HCT116 (cell line): ENCODE measurements at regions not wholly inside any gene's neighbourhood (a gene's known extent, or its start where the extent isn't known, plus 50 kb on each side); places are given as distances from the start of the nearest gene placed in this dataset.

Experiments
- ATAC-seq: fragments of 200-7000 bp; cut with Tn5 transposase; 2 replicates; pipeline ENCODE4 v1.9.1; 2020; ENCODE audit warnings: mild to moderate bottlenecking, moderate library complexity
- BruUV-seq: library from RNA; stranded (reverse); fragments of 400-500 nt; replicated peaks from 2 replicates; lab custom pipeline; 2021; lab: Mats Ljungman, UMichigan
- CTCF ChIA-PET: fragments of 300-600 bp; sonication (Branson Sonifier 250); formaldehyde crosslinking; loops from one replicate; lab custom pipeline; 2021; ENCODE audit warnings: antibody characterized with exemption; lab: Charles Lee
- POLR2A ChIA-PET: fragments of 300-600, 350-600 bp; sonication (Branson Sonifier 250); formaldehyde crosslinking; loops from one replicate; lab custom pipeline; 2021; ENCODE audit warnings: antibody characterized with exemption; lab: Charles Lee
- RAD21 ChIA-PET, 2 experiments: fragments of 300-600 bp; sonication (Branson Sonifier 250); formaldehyde crosslinking; loops; one replicate each; lab custom pipeline; 2023; ENCODE audit warnings: low total read pairs in 2 of 2; ENCODE audit not compliant: uncharacterized antibody in 2 of 2, unreplicated experiment in 2 of 2, low non-redundant PET in 1 of 2; lab: Charles Lee
- DNase-seq: peaks from one replicate; pipeline ENCODE4 v3.0.0-alpha.2; 2010; ENCODE audit warnings: low read depth, low spot score
- H2AFZ ChIP-seq: fragments of 200-600 bp; shearing (Covaris generic), sonication (generic); 2 replicates; pipeline ENCODE4 v1.6.1; 2017; ENCODE audit warnings: low read depth, mixed run types, mixed read lengths, antibody characterized with exemption, low read length; ENCODE audit not compliant: poor library complexity, severe bottlenecking
- H3K27ac ChIP-seq: 2 replicates; pipeline ENCODE4 v1.5.1; 2012; ENCODE audit warnings: low read depth, low read length
- H3K27me3 ChIP-seq: fragments of 200-600 bp; sonication (generic); 2 replicates; pipeline ENCODE4 v1.6.1; 2016; ENCODE audit warnings: mixed run types, low read length, mixed read lengths; ENCODE audit not compliant: insufficient read depth
- H3K36me3 ChIP-seq, 2 experiments: fragments of 200-500 bp in 1 of 2; fragments of 200-600 bp in 1 of 2; sonication (Bioruptor generic) in 1 of 2; sonication (generic) in 1 of 2; 2 replicates each; pipeline versions ENCODE4 v1.5.1 to v1.6.1; 2014 to 2016; ENCODE audit warnings: low read length in 2 of 2, inconsistent platforms in 1 of 2, mixed read lengths in 1 of 2, mixed run types in 1 of 2; ENCODE audit not compliant: insufficient read depth in 2 of 2, control insufficient read depth in 1 of 2
- H3K4me1 ChIP-seq, 2 experiments: fragments of 200-600 bp in 1 of 2; sonication (generic) in 1 of 2; 2 replicates each; pipeline versions ENCODE4 v1.5.1 to v1.6.1; 2012 to 2017; ENCODE audit warnings: low read length in 2 of 2, inconsistent platforms in 1 of 2, mild to moderate bottlenecking in 1 of 2, mixed read lengths in 1 of 2, mixed run types in 1 of 2, moderate library complexity in 1 of 2; ENCODE audit not compliant: insufficient read depth in 2 of 2, control insufficient read depth in 1 of 2
- H3K4me2 ChIP-seq: fragments of 200-600 bp; sonication (generic); 2 replicates; pipeline ENCODE4 v1.6.1; 2017; ENCODE audit warnings: mixed run types, low read length, mixed read lengths
- H3K4me3 ChIP-seq, 2 experiments: fragments of 200-600 bp in 1 of 2; sonication (generic) in 1 of 2; replicated peaks in 1 of 2; 2 replicates each; pipeline ENCODE4 v1.5.1; 2011 to 2016; ENCODE audit warnings: low read length in 2 of 2, control low read depth in 1 of 2, low read depth in 1 of 2, mild to moderate bottlenecking in 1 of 2, mixed read lengths in 1 of 2, mixed run types in 1 of 2
- H3K79me2 ChIP-seq: fragments of 200-600 bp; sonication (generic); 2 replicates; pipeline ENCODE4 v1.6.1; 2017; ENCODE audit warnings: mild to moderate bottlenecking, mixed run types, low read length, moderate library complexity, mixed read lengths; ENCODE audit not compliant: insufficient read depth
- H3K9ac ChIP-seq: fragments of 200-600 bp; sonication (generic); 2 replicates; pipeline ENCODE4 v1.6.1; 2016; ENCODE audit warnings: low read length, mixed read lengths
- H3K9me2 ChIP-seq: fragments of 200-600 bp; sonication (generic), shearing (Covaris generic); 2 replicates; pipeline ENCODE4 v1.6.1; 2017; ENCODE audit warnings: mixed run types, mild to moderate bottlenecking, moderate library complexity; ENCODE audit not compliant: insufficient read depth
- H3K9me3 ChIP-seq, 2 experiments: fragments of 200-500 bp in 1 of 2; fragments of 200-600 bp in 1 of 2; sonication (Bioruptor generic) in 1 of 2; sonication (generic) in 1 of 2; 2 replicates each; pipeline ENCODE4 v1.6.1; 2014 to 2017; ENCODE audit warnings: low read length in 2 of 2, mixed read lengths in 2 of 2, inconsistent platforms in 1 of 2, low read depth in 1 of 2, mild to moderate bottlenecking in 1 of 2, mixed run types in 1 of 2, moderate library complexity in 1 of 2; ENCODE audit not compliant: control insufficient read depth in 1 of 2, insufficient read depth in 1 of 2
- H4K20me1 ChIP-seq: fragments of 200-600 bp; sonication (generic), shearing (Covaris generic); 2 replicates; pipeline ENCODE4 v1.6.1; 2017; ENCODE audit warnings: mixed run types, mild to moderate bottlenecking, moderate library complexity; ENCODE audit not compliant: insufficient read depth
- CBX3 ChIP-seq: IDR thresholded peaks from 2 replicates; pipeline ENCODE4 v1.6.1; 2012; ENCODE audit warnings: low read depth
- CEBPB ChIP-seq: IDR thresholded peaks from 2 replicates; pipeline ENCODE4 v1.6.1; 2012; ENCODE audit warnings: low read depth
- EGR1 ChIP-seq: IDR thresholded peaks from 2 replicates; pipeline ENCODE4 v1.6.1; 2012; ENCODE audit warnings: low read depth
- EZH2 ChIP-seq: fragments of 200-600 bp; sonication (generic); IDR thresholded peaks from 2 replicates; pipeline ENCODE4 v1.6.1; 2017; ENCODE audit warnings: antibody characterized with exemption, mixed run types
- EZH2phosphoT487 ChIP-seq: fragments of 200-600 bp; IDR thresholded peaks from 2 replicates; pipeline ENCODE4 v1.6.1; 2018; ENCODE audit warnings: antibody characterized with exemption, borderline replicate concordance
- FOSL1 ChIP-seq: IDR thresholded peaks from 2 replicates; pipeline ENCODE4 v1.6.1; 2012; ENCODE audit warnings: low read depth
- JUND ChIP-seq: IDR thresholded peaks from 2 replicates; pipeline ENCODE4 v1.6.1; 2012
- POLR2A ChIP-seq: IDR thresholded peaks from 2 replicates; pipeline ENCODE4 v1.7.0; 2011; ENCODE audit warnings: borderline replicate concordance; ENCODE audit not compliant: insufficient read depth, insufficient read length; ENCODE audit errors: extremely low read depth
- POLR2AphosphoS5 ChIP-seq: IDR thresholded peaks from 2 replicates; pipeline ENCODE4 v1.6.1; 2011; ENCODE audit warnings: mild to moderate bottlenecking, low read depth, low read length, moderate library complexity
- RAD21 ChIP-seq: IDR thresholded peaks from 2 replicates; pipeline ENCODE4 v1.6.1; 2012; ENCODE audit warnings: low read depth, mild to moderate bottlenecking
- SIN3A ChIP-seq: IDR thresholded peaks from 2 replicates; pipeline ENCODE4 v1.6.1; 2012; ENCODE audit warnings: low read depth
- SP1 ChIP-seq: IDR thresholded peaks from 2 replicates; pipeline ENCODE4 v1.6.1; 2012; ENCODE audit warnings: low read depth
- YY1 ChIP-seq: IDR thresholded peaks from 2 replicates; pipeline ENCODE4 v1.6.1; 2011; ENCODE audit warnings: low read length, low read depth, moderate library complexity, mild to moderate bottlenecking; ENCODE audit not compliant: insufficient replicate concordance; ENCODE audit errors: extremely low read depth
- ZFX ChIP-seq: fragments of 450-650 bp; IDR thresholded peaks from 2 replicates; pipeline ENCODE4 v1.6.1; 2017
- ZNF274 ChIP-seq: fragments of 200-500 bp; sonication (Bioruptor generic); IDR thresholded peaks from 2 replicates; pipeline ENCODE4 v1.6.1; 2014; ENCODE audit warnings: mild to moderate bottlenecking, low read depth, low read length, inconsistent platforms
- intact Hi-C: fragments of 100-400 bp; cut with micrococcal nuclease; formaldehyde crosslinking; loops from 2 replicates; pipeline ENCODE4 v1.10.0; 2022
- TF ChIP-seq, protein P1 (sequence below), 3 experiments: fragments of 200-600 bp in 1 of 3; sonication (generic) in 1 of 3; IDR thresholded peaks in 2 of 3; conservative IDR thresholded peaks in 1 of 3; 2 replicates each; pipeline ENCODE4 v1.5.1; 2012 to 2017; ENCODE audit warnings: low read depth in 2 of 3, low read length in 2 of 3, antibody characterized with exemption in 1 of 3, borderline replicate concordance in 1 of 3, control low read depth in 1 of 3, mild to moderate bottlenecking in 1 of 3, mixed read lengths in 1 of 3, mixed run types in 1 of 3, moderate library complexity in 1 of 3; ENCODE audit not compliant: insufficient read depth in 1 of 3
- TF ChIP-seq, protein P2 (sequence below): IDR thresholded peaks from 2 replicates; pipeline ENCODE4 v1.6.1; 2012
- TF ChIP-seq, protein P3 (sequence below): IDR thresholded peaks from 2 replicates; pipeline ENCODE4 v1.6.1; 2012; ENCODE audit warnings: low read depth

GRCh38 chr10:62548686-62549085, 174.5 kb downstream of the ZNF365 start:
- Histone ChIP-seq H3K27me3 (no peaks in the 10 kb centered on the region), H3K79me2 (no peaks in the 10 kb centered on the region), H4K20me1 (no peaks in the 10 kb centered on the region), H3K4me2 (no peak overlapping the region), H3K9me2 (no peaks in the 10 kb centered on the region), H3K4me3 (no peak overlapping the region), H3K36me3 (no peaks in the 10 kb centered on the region), H2AFZ (no peak overlapping the region), H3K9ac (no peak overlapping the region), H3K27ac (no peak overlapping the region), H3K4me1 (no peaks in the 10 kb centered on the region), H3K9me3 (no peaks in the 10 kb centered on the region)
- DNase-seq = no peak
- no peak for ATAC-seq
- TF ChIP-seq CBX3 (no peak), YY1 (no peak), POLR2A (no peak), ZNF274 (no peak)
- intact Hi-C loops = no loop called here
- ChIA-PET RAD21 (no interaction called here), POLR2A (no interaction called here), CTCF (no interaction called here)
- BruUV-seq = no TSS peak

- no TSS peak for BruUV-seq
- H4K20me1 ChIP-seq = no peaks in the 10 kb centered on the region
- RAD21 ChIA-PET = no interaction called here
- TF ChIP-seq POLR2A (no peak), EZH2phosphoT487 (no peak), CBX3 (no peak), RAD21 (no peak), EZH2 (no peak), POLR2AphosphoS5 (no peak), CEBPB (no peak), FOSL1 (no peak), EGR1 (no peak), SIN3A (no peak), SP1 (no peak), ZFX (no peak), JUND (no peak), ZNF274 (no peak)
- TF ChIP-seq, protein P1, sequence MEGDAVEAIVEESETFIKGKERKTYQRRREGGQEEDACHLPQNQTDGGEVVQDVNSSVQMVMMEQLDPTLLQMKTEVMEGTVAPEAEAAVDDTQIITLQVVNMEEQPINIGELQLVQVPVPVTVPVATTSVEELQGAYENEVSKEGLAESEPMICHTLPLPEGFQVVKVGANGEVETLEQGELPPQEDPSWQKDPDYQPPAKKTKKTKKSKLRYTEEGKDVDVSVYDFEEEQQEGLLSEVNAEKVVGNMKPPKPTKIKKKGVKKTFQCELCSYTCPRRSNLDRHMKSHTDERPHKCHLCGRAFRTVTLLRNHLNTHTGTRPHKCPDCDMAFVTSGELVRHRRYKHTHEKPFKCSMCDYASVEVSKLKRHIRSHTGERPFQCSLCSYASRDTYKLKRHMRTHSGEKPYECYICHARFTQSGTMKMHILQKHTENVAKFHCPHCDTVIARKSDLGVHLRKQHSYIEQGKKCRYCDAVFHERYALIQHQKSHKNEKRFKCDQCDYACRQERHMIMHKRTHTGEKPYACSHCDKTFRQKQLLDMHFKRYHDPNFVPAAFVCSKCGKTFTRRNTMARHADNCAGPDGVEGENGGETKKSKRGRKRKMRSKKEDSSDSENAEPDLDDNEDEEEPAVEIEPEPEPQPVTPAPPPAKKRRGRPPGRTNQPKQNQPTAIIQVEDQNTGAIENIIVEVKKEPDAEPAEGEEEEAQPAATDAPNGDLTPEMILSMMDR (IDR thresholded peaks at IDR 0.05 in 2 of 3, conservative IDR thresholded peaks at IDR 0.05 in 1 of 3; ENCODE audit: borderline replicate concordance in 1 of 3, insufficient read depth in 1 of 3, low read depth in 2 of 3, low read length in 2 of 3) = no peak
- TF ChIP-seq, protein P2, sequence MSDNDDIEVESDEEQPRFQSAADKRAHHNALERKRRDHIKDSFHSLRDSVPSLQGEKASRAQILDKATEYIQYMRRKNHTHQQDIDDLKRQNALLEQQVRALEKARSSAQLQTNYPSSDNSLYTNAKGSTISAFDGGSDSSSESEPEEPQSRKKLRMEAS = no peak
- TF ChIP-seq, protein P3, sequence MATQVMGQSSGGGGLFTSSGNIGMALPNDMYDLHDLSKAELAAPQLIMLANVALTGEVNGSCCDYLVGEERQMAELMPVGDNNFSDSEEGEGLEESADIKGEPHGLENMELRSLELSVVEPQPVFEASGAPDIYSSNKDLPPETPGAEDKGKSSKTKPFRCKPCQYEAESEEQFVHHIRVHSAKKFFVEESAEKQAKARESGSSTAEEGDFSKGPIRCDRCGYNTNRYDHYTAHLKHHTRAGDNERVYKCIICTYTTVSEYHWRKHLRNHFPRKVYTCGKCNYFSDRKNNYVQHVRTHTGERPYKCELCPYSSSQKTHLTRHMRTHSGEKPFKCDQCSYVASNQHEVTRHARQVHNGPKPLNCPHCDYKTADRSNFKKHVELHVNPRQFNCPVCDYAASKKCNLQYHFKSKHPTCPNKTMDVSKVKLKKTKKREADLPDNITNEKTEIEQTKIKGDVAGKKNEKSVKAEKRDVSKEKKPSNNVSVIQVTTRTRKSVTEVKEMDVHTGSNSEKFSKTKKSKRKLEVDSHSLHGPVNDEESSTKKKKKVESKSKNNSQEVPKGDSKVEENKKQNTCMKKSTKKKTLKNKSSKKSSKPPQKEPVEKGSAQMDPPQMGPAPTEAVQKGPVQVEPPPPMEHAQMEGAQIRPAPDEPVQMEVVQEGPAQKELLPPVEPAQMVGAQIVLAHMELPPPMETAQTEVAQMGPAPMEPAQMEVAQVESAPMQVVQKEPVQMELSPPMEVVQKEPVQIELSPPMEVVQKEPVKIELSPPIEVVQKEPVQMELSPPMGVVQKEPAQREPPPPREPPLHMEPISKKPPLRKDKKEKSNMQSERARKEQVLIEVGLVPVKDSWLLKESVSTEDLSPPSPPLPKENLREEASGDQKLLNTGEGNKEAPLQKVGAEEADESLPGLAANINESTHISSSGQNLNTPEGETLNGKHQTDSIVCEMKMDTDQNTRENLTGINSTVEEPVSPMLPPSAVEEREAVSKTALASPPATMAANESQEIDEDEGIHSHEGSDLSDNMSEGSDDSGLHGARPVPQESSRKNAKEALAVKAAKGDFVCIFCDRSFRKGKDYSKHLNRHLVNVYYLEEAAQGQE = no peak
Observed at GRCh38 chr10:62550173-62550572, 176.0 kb downstream of the ZNF365 start.

More at GRCh38 chr10:62550173-62550572, 176.0 kb downstream of the ZNF365 start:
- Histone ChIP-seq H3K9me3 (no peaks in the 10 kb centered on the region), H3K36me3 (no peaks in the 10 kb centered on the region), H3K9me2 (no peaks in the 10 kb centered on the region), H3K79me2 (no peaks in the 10 kb centered on the region), H3K9ac (no peak overlapping the region), H3K4me1 (no peaks in the 10 kb centered on the region), H2AFZ (no peak overlapping the region), H3K27me3 (no peaks in the 10 kb centered on the region), H3K27ac (no peak overlapping the region), H3K4me3 (no peak overlapping the region), H3K4me2 (no peak overlapping the region)
- intact Hi-C loops = no loop called here
- ATAC-seq (no peak), DNase-seq (no peak)
- ChIA-PET POLR2A (no interaction called here), CTCF (no interaction called here)
